ENCODE measurements at regions not wholly inside any gene's neighbourhood (a gene's known extent, or its start where the extent isn't known, plus 50 kb on each side); places are given as distances from the start of the nearest gene placed in this dataset.

DNA sequence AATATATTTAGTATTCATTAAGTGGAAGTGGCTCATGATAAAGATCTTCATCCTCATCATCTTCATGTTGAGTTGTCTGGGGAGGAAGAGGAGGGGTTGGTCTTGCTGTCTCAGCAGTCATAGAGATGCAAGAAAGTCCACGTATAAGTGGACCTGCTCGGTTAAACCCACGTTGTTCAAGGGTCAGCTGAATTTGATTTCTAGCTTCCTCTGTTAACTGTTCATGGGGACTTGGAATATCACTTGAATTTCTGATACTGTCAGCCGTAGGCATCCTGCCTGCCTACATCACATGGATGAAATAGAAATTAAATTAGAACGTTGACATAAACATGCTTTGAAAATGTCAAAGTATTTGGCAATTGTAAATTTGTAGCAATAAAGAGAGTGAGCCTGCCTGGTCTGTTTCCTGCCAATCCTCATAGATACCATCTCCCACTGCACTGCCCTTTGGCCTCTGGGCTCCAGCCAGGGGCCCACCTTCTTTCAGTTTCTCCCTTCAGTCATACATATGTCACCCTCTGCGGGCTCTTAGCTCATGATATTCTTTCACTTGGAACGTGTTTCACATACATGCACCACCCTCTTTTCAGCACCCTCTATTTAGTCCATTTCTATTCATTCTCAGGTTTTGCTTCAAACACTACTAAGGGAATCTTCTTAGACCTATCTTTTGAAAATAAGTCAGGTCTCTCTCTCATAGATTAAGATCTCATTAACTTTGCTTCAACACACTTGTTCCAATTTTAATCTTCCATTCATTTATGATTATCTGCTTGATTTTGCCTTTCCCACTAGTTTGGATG, 376.3 kb downstream of the IPMK start:
- TF ChIP-seq TAF1 (IDR thresholded peaks at IDR 0.05; ENCODE audit: borderline replicate concordance, insufficient read depth, low read length) (no peak), SIN3A (IDR thresholded peaks at IDR 0.05; ENCODE audit: borderline replicate concordance, insufficient read depth, low read length) (no peak), POLR2AphosphoS5 (IDR thresholded peaks at IDR 0.05; ENCODE audit: low read depth, low read length) (no peak)
- TF ChIP-seq, protein P1, sequence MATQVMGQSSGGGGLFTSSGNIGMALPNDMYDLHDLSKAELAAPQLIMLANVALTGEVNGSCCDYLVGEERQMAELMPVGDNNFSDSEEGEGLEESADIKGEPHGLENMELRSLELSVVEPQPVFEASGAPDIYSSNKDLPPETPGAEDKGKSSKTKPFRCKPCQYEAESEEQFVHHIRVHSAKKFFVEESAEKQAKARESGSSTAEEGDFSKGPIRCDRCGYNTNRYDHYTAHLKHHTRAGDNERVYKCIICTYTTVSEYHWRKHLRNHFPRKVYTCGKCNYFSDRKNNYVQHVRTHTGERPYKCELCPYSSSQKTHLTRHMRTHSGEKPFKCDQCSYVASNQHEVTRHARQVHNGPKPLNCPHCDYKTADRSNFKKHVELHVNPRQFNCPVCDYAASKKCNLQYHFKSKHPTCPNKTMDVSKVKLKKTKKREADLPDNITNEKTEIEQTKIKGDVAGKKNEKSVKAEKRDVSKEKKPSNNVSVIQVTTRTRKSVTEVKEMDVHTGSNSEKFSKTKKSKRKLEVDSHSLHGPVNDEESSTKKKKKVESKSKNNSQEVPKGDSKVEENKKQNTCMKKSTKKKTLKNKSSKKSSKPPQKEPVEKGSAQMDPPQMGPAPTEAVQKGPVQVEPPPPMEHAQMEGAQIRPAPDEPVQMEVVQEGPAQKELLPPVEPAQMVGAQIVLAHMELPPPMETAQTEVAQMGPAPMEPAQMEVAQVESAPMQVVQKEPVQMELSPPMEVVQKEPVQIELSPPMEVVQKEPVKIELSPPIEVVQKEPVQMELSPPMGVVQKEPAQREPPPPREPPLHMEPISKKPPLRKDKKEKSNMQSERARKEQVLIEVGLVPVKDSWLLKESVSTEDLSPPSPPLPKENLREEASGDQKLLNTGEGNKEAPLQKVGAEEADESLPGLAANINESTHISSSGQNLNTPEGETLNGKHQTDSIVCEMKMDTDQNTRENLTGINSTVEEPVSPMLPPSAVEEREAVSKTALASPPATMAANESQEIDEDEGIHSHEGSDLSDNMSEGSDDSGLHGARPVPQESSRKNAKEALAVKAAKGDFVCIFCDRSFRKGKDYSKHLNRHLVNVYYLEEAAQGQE (IDR thresholded peaks at IDR 0.05; ENCODE audit: insufficient read depth in 1 of 2, low read depth in 2 of 2, low read length in 2 of 2): no peak

Data from PFSK-1 (cell line).